ENCODE measurements at regions not wholly inside any gene's neighbourhood (a gene's known extent, or its start where the extent isn't known, plus 50 kb on each side); places are given as distances from the start of the nearest gene placed in this dataset.

GRCh38 chr5:154593071-154593470 lies 115.0 kb upstream of the HAND1 start:
- Histone ChIP-seq H2AFZ (ENCODE audit: low read depth, low read length) (no peak overlapping the region), H3K36me3 (ENCODE audit: insufficient read depth, low read length) (no peaks in the 10 kb centered on the region), H3K27ac (ENCODE audit: low read length) (no peak overlapping the region), H3K27me3 (ENCODE audit: insufficient read depth, low read depth, low read length) (no peaks in the 10 kb centered on the region), H3K4me3 (ENCODE audit: low read length) (no peak overlapping the region), H3K9me2 (ENCODE audit: insufficient read depth, low read length) (no peaks in the 10 kb centered on the region), H3K9ac (ENCODE audit: low read length) (no peak overlapping the region), H4K20me1 (ENCODE audit: insufficient read depth) (no peaks in the 10 kb centered on the region), H3K9me3 (ENCODE audit: low read length) (no peaks in the 10 kb centered on the region), H3K4me2 (ENCODE audit: low read length) (no peak overlapping the region), H3F3A (ENCODE audit: insufficient read depth, low read length, poor library complexity, severe bottlenecking) (no peaks in the 10 kb centered on the region), H3K79me2 (replicated peaks; ENCODE audit: insufficient read depth, low read length) (no peaks in the 10 kb centered on the region)
- TF ChIP-seq EZH2 (IDR thresholded peaks at IDR 0.05; ENCODE audit: borderline replicate concordance, insufficient read depth, low read length, poor library complexity, severe bottlenecking): no peak
- TF ChIP-seq EP300 (conservative IDR thresholded peaks at IDR 0.05; ENCODE audit: poor library complexity, severe bottlenecking): no peak
- TF ChIP-seq CTCF (IDR thresholded peaks at IDR 0.05; ENCODE audit: poor library complexity, severe bottlenecking): no peak
- TF ChIP-seq SMC3 (conservative IDR thresholded peaks at IDR 0.05; ENCODE audit: poor library complexity): no peak
- no peak for TF ChIP-seq MXI1 (conservative IDR thresholded peaks at IDR 0.05; ENCODE audit: poor library complexity, severe bottlenecking)
- TF ChIP-seq TAF1 (IDR thresholded peaks at IDR 0.05; ENCODE audit: low read depth): no peak

GRCh38 chr5:154590093-154590724 lies 112.2 kb upstream of the HAND1 start:
- no peaks in the 10 kb centered on the region for H3K27me3 ChIP-seq (ENCODE audit: insufficient read depth, low read depth, low read length)
- H3K27ac ChIP-seq (ENCODE audit: low read length): no peak overlapping the region
- H4K20me1 ChIP-seq (ENCODE audit: insufficient read depth): no peaks in the 10 kb centered on the region
- H3K36me3 ChIP-seq (ENCODE audit: insufficient read depth, low read length): no peaks in the 10 kb centered on the region
- H3F3A ChIP-seq (ENCODE audit: insufficient read depth, low read length, poor library complexity, severe bottlenecking): no peaks in the 10 kb centered on the region
- no peak overlapping the region for H3K9ac ChIP-seq (ENCODE audit: low read length)
- H3K4me2 ChIP-seq (ENCODE audit: low read length): no peak overlapping the region
- H3K9me2 ChIP-seq (ENCODE audit: insufficient read depth, low read length): no peaks in the 10 kb centered on the region
- H3K4me3 ChIP-seq (ENCODE audit: low read length): no peak overlapping the region
- H3K9me3 ChIP-seq (ENCODE audit: low read length): no peaks in the 10 kb centered on the region
- TF ChIP-seq RAD21 (conservative IDR thresholded peaks at IDR 0.05) (no peak), CTCF (IDR thresholded peaks at IDR 0.05; ENCODE audit: poor library complexity, severe bottlenecking) (no peak), SMC3 (conservative IDR thresholded peaks at IDR 0.05; ENCODE audit: poor library complexity) (no peak), TAF1 (IDR thresholded peaks at IDR 0.05; ENCODE audit: low read depth) (no peak), REST (IDR thresholded peaks at IDR 0.05; ENCODE audit: borderline replicate concordance) (no peak), POLR2AphosphoS5 (IDR thresholded peaks at IDR 0.05) (no peak), EP300 (conservative IDR thresholded peaks at IDR 0.05; ENCODE audit: poor library complexity, severe bottlenecking) (no peak), MXI1 (conservative IDR thresholded peaks at IDR 0.05; ENCODE audit: poor library complexity, severe bottlenecking) (no peak), EZH2 (IDR thresholded peaks at IDR 0.05; ENCODE audit: borderline replicate concordance, insufficient read depth, low read length, poor library complexity, severe bottlenecking) (no peak)
- no peaks in the 10 kb centered on the region for H3K79me2 ChIP-seq (replicated peaks; ENCODE audit: insufficient read depth, low read length)
- no peak overlapping the region for H2AFZ ChIP-seq (ENCODE audit: low read depth, low read length)
